PFSK-1 (cell line): ENCODE measurements at regions not wholly inside any gene's neighbourhood (a gene's known extent, or its start where the extent isn't known, plus 50 kb on each side); places are given as distances from the start of the nearest gene placed in this dataset.

Experiments
- FOXP2 ChIP-seq: optimal IDR thresholded peaks from 2 replicates; pipeline ENCODE3; 2011; ENCODE audit warnings: borderline replicate concordance, control low read depth, inconsistent platforms; ENCODE audit not compliant: insufficient read depth; ENCODE audit errors: extremely low read length, extremely low read depth
- REST ChIP-seq, 2 experiments: IDR thresholded peaks; 2 replicates each; pipeline versions ENCODE4 v1.6.1 to v1.8.0; 2011 to 2012; ENCODE audit warnings: low read depth in 2 of 2, low read length in 2 of 2, control low read depth in 1 of 2, inconsistent platforms in 1 of 2, mild to moderate bottlenecking in 1 of 2, moderate library complexity in 1 of 2; ENCODE audit not compliant: insufficient read depth in 1 of 2

DNA sequence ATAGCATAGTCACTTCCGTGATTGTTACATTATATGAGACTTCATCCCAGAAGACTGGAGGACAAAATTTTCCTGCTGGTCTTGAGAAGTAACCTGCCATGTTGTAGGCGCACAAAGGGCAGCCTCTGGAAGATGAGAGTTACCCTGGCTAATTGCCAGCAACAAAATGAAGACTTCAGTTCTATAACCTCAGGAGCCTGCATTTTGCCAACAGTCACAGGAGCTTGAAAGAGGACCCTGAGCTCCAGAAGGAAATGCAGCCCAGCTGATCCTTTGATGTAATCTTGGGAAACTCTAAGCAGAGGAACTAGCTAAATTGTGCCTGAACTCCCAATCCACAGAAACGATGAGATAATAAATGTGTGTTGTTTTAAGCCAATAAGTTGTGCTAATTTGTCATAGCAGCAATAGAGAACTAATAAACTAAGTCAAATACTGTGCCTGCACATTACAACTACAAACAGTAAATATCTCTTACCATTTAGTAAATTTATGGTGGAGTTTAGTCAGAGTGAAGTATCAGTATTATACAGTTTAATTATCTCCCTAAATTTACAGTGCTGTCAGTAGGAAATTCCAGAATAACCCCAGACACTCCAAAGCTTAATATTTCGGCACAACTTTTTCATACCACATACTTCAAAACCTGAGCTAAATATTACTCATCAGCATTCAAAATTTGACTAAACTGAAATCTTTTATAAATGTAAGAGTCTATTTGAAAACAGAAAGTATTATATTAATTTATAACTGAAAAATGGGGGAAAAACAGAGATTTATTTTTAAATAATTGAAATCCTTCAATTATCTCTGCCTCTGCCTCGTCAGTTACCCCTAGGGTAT is 90.1 kb upstream of the MAPK10 start:
- TF ChIP-seq REST (IDR thresholded peaks at IDR 0.05; ENCODE audit: insufficient read depth in 1 of 2, low read depth in 2 of 2, low read length in 2 of 2): no peak
- TF ChIP-seq FOXP2: no peak
